Nephron progenitor cell (in vitro differentiated cells): ENCODE measurements at regions not wholly inside any gene's neighbourhood (a gene's known extent, or its start where the extent isn't known, plus 50 kb on each side); places are given as distances from the start of the nearest gene placed in this dataset.

Experiments
- DNase-seq: peaks from one replicate; pipeline ENCODE4 v3.0.0; 2021
- H3K27ac Mint-ChIP-seq: 2 replicates; pipeline ENCODE4 v1.8.0; 2021; ENCODE audit warnings: mild to moderate bottlenecking, moderate library complexity, mixed read lengths
- H3K27me3 Mint-ChIP-seq: 2 replicates; pipeline ENCODE4 v1.8.0; 2021; ENCODE audit warnings: mild to moderate bottlenecking, low read depth, mixed read lengths; ENCODE audit not compliant: poor library complexity
- H3K36me3 Mint-ChIP-seq: 2 replicates; pipeline ENCODE4 v1.8.0; 2021; ENCODE audit warnings: low read depth, mixed read lengths
- H3K4me1 Mint-ChIP-seq: 2 replicates; pipeline ENCODE4 v1.8.0; 2021; ENCODE audit warnings: mixed read lengths
- H3K4me3 Mint-ChIP-seq: 2 replicates; pipeline ENCODE4 v1.8.0; 2021; ENCODE audit warnings: mild to moderate bottlenecking, moderate library complexity, mixed read lengths
- H3K9me3 Mint-ChIP-seq: 2 replicates; pipeline ENCODE4 v1.8.0; 2021; ENCODE audit warnings: mild to moderate bottlenecking, moderate library complexity, mixed read lengths
- TF ChIP-seq, protein P1 (sequence below): fragments of 200-600 bp; sonication (generic); IDR thresholded peaks from 2 replicates; pipeline ENCODE4 v1.5.0; 2021; ENCODE audit warnings: antibody characterized with exemption

DNA sequence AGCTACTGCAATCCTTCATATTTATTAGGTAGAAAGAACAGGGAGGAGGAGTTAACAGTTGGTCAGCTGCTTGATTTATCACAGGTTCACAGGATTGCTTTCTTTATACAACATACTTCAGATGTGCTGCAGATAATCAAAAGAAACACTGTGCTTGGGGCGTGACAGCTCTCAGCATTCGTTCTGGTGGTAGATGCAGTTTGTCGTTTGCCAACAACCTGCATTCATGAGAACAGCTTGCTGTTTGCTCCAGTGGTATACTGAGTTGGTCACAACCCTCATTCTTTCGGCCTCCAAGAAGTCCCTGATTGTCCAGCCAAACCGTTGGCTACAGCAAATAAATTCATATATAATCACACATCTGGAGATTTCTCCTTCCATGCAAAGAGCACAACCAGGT lies 120.5 kb downstream of the ZNF280B start:
- no peak overlapping the region for H3K27ac Mint-ChIP-seq
- no peak overlapping the region for H3K4me3 Mint-ChIP-seq
- no peak for DNase-seq
- TF ChIP-seq, protein P1, sequence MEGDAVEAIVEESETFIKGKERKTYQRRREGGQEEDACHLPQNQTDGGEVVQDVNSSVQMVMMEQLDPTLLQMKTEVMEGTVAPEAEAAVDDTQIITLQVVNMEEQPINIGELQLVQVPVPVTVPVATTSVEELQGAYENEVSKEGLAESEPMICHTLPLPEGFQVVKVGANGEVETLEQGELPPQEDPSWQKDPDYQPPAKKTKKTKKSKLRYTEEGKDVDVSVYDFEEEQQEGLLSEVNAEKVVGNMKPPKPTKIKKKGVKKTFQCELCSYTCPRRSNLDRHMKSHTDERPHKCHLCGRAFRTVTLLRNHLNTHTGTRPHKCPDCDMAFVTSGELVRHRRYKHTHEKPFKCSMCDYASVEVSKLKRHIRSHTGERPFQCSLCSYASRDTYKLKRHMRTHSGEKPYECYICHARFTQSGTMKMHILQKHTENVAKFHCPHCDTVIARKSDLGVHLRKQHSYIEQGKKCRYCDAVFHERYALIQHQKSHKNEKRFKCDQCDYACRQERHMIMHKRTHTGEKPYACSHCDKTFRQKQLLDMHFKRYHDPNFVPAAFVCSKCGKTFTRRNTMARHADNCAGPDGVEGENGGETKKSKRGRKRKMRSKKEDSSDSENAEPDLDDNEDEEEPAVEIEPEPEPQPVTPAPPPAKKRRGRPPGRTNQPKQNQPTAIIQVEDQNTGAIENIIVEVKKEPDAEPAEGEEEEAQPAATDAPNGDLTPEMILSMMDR: no peak
- H3K36me3 Mint-ChIP-seq: no peaks in the 10 kb centered on the region
- no peaks in the 10 kb centered on the region for H3K4me1 Mint-ChIP-seq
- peaks cover 97% of the 10 kb centered on the region for H3K27me3 Mint-ChIP-seq
- peaks cover 15% of the 10 kb centered on the region for H3K9me3 Mint-ChIP-seq

DNA sequence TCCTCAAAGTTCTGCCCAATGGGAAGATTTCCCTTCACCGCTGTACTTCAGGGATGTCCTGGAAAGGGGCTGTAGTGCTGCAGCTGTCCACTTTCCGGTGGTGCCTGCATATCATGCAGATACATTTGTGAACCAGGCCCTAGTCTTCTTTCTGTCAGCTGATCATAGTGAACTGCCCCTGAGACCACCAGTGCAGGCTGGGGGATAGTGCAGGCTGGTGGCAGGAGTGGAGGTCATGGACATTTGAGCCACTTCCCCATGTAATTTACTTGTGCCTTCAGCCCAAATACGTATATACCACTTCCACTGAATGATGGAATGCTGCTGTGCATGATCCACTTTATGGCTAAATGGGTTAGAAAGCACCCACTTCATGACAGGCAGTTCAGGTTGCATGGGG lies 120.0 kb downstream of the ZNF280B start:
- Mint-ChIP-seq H3K27ac (no peak overlapping the region), H3K36me3 (no peaks in the 10 kb centered on the region), H3K9me3 (peaks cover 19% of the 10 kb centered on the region), H3K4me3 (no peak overlapping the region), H3K4me1 (no peaks in the 10 kb centered on the region), H3K27me3 (peaks cover 97% of the 10 kb centered on the region)
- no peak for DNase-seq
- TF ChIP-seq, protein P1: no peak

DNA sequence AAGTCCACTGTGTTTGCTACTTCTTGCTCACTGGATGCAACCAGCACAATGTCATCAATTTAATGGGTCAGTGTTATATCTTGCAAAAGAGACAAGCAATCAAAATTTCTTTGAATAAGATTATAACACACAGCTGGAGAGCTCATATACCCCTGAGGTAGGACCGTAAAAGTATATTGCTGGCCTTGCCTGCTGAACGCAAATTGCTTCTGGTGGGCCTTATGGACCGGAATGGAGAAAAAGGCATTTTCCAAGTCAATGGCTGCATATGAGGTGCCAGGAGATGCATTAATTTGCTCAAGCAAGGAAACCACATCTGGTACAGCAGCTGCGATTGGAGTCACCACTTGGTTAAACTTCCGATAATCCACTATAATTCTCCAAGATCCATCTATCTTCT lies 119.1 kb downstream of the ZNF280B start:
- peaks cover 29% of the 10 kb centered on the region for H3K9me3 Mint-ChIP-seq
- no peaks in the 10 kb centered on the region for H3K36me3 Mint-ChIP-seq
- no peak overlapping the region for H3K27ac Mint-ChIP-seq
- TF ChIP-seq, protein P1: no peak
- DNase-seq: no peak
- H3K4me3 Mint-ChIP-seq: no peak overlapping the region
- H3K27me3 Mint-ChIP-seq: peaks cover 97% of the 10 kb centered on the region
- H3K4me1 Mint-ChIP-seq: no peaks in the 10 kb centered on the region

DNA sequence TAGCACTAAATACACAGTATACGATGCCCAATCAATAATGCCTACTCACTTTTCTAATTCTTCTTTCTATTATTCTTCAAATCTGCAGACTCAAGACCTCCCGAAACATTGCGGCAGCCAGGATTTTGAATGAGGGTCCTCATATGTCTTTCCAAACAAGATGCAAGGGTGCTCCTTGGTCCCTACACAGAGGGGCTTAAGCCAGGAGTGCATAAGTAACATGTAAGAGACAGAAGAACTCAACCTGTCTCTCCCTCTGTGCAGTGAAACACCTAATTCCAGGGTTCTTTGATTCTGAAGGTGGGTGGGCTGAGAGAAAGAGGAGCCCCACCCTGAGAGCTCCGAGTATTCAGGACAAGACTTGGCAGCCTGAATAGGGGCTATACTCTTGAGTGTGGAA lies 117.6 kb downstream of the ZNF280B start:
- Mint-ChIP-seq H3K36me3 (no peaks in the 10 kb centered on the region), H3K27me3 (peaks cover 97% of the 10 kb centered on the region), H3K4me1 (no peaks in the 10 kb centered on the region), H3K4me3 (no peak overlapping the region), H3K9me3 (peaks cover 28% of the 10 kb centered on the region), H3K27ac (no peak overlapping the region)
- TF ChIP-seq, protein P1: no peak
- no peak for DNase-seq

DNA sequence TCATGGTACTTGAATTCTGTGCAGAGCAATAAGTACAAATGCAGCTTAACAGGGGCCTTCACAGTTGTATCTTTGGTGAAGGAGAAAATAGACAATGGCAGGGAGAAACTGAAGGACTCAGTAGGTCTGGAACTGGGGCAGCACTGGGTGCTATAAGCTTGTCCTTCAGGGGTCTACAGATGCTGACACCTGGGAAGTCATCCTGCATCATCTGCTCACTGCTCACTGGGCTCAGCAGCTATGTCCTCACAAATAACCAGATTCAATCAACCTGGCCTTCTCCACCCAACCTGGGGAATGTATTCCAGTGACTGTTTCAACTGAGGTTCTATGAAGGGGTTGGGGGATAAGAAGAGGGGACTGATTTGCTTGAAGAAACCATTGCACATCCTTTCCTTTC lies 117.0 kb downstream of the ZNF280B start:
- Mint-ChIP-seq H3K4me1 (no peaks in the 10 kb centered on the region), H3K9me3 (peaks cover 28% of the 10 kb centered on the region), H3K27me3 (peaks cover 97% of the 10 kb centered on the region), H3K4me3 (no peak overlapping the region), H3K36me3 (no peaks in the 10 kb centered on the region), H3K27ac (no peak overlapping the region)
- no peak for DNase-seq
- TF ChIP-seq, protein P1: no peak

DNA sequence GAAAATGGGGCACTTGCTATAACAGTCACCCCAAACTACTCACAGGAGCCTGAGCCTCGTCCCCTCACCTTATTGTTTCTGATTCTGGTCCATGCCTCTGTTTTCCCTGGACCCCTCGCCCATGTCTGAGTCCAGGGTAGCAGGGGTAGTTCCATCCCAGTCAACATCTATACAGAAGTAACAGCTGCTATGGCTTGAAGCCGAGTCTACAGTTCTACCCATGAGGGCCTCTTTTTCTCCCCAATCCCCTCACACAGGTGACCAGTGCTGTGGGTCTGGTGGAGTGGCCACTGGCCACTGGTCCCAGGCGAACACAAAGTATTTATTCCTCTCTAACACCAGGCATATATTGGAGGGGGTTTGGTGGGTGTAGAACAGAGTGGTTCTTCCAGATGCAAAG lies 116.4 kb downstream of the ZNF280B start:
- peaks cover 97% of the 10 kb centered on the region for H3K27me3 Mint-ChIP-seq
- no peak for DNase-seq
- peaks cover 28% of the 10 kb centered on the region for H3K9me3 Mint-ChIP-seq

More for the DNA sequence above, 116.4 kb downstream of the ZNF280B start:
- H3K36me3 Mint-ChIP-seq: no peaks in the 10 kb centered on the region
- TF ChIP-seq, protein P1: no peak
- H3K27ac Mint-ChIP-seq: no peak overlapping the region
- no peaks in the 10 kb centered on the region for H3K4me1 Mint-ChIP-seq
- H3K4me3 Mint-ChIP-seq: no peak overlapping the region
